Activated CD4-positive, alpha-beta T cell treated with anti-CD3 and anti-CD28 coated beads, Interleukin-2, amount 50 U/mL, for 48 hours (primary cell): ENCODE measurements at regions not wholly inside any gene's neighbourhood (a gene's known extent, or its start where the extent isn't known, plus 50 kb on each side); places are given as distances from the start of the nearest gene placed in this dataset.
"Not testable (repeated sequence)": the region's sequence is repeated elsewhere in the genome, so short reads cannot be mapped to it uniquely, and the experiment has no call there.

Source experiments
- DNase-seq, 2 experiments: peaks; one replicate each; pipeline ENCODE4 v3.0.0-alpha.2; 2020

DNA sequence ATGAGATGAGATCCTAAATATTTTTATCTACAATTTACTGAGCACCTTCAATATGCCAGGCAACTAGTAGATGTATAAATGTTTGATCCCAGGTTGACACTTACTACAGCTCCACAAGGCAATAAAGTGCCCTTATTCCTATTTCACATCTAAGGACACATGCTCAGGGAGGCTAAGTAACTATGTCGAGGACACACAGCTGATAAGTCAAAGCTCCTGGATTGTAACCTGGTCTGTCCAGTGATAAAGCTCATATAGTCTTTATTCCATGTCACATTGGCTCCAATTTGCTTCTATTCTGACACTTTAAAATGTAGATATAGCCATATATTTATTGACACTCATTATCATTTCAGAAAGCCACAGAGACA, 93.8 kb upstream of the BMAL1 start:
- no peak for DNase-seq

DNA sequence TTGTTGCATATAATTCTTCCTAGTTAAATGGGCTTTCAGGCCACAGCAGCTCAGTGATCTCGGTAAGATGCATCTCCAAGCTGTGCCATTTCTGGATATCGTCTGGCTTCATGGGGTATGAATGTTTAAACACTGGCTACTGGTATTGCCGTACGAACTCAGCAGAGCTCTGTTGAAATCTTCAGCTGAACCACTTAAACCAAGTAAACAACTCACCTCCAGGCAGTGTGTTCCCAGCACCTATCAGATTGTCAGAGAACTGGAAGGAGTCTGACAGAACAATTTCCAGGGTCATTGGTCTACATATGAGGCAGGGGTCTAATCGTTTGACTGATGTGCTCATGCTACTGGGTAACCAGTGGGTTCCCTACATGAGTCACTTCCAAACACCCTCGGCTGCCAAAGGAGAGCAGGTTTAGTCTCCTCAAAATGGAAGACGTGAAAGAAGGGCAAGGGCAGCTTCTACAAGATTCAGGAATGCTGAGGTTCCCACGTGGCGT, 93.2 kb upstream of the BMAL1 start:
- no peak for DNase-seq

DNA sequence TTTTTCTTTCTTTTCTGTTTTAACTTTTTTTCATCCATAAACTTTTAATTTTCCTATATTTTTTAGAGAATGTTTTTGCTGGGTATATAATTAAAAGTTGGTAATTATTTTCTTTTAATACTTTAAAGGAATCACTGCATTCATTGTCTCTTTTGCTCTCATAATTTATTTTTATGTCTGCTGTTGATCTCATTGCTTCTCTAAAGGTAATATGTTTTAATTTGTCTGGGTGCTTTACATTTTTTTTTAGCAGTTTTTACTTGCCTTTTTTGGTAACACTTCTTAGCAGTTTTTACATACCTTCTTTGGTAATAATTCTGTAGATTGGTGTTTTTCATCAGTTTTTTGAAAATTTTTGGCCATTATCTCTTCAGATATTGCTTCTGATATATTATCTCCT, 89.4 kb upstream of the BMAL1 start:
- no peak for DNase-seq

DNA sequence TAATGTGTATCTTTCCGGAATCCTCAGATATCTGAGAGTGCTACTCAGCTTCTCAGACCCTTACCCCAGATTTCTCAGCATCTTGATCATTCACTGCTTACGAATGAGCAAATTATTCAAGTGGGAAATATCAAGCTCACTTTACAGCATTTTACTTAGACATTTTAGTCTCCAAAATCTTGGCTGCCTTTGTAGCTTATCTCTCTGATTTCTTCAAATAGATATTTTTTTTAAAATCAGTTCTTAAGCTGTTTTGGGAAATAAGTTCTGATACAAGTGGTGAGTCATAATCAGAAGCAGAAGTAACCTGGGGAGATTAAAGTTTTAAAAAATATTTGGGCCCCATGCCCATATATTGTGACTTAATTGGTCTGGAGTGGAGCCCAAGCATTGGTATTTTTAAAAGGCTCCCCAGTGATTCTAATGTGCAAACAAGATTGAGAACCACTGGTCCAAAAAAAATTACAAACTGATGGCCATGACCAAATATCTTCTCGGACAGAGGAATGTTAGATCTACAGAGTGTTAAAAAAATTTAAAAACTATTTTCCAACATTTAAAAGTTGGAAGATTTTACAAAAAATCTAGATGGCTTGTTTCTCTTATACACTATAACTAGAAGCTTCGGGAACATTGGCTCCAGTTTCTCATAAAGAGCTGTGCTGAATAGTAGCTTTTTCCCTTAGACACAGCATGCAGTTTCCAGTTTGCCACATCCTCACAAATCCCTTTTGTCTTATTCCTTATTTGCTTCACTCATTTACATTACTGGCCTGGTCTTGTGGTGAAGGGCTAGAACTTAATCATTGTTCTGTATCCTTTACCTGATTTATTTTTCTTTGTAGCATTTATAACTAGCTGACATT, 87.8 kb upstream of the BMAL1 start:
- no peak for DNase-seq

GRCh38 chr11:13193613-13194012, 84.0 kb upstream of the BMAL1 start:
- no peak for DNase-seq

DNA sequence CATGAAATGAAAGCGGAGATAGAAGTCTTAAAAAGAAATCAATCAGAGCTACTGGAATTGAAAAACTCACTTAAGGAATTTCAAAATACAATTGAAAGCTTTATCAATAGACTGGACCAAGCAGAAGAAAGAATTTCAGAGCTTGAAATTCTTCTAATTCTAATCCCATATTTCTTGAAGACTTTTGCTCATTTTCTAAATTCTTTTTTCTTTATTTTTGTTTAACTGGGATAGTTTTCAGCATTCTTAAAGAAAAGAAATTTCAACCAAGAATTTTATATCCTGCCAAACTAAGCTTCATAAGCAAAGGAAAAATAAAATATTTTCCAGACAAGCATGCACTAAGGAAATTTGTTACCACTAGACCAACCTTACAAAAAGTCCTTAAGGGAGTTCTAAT, 80.2 kb upstream of the BMAL1 start:
- not testable (repeated sequence) for DNase-seq

DNA sequence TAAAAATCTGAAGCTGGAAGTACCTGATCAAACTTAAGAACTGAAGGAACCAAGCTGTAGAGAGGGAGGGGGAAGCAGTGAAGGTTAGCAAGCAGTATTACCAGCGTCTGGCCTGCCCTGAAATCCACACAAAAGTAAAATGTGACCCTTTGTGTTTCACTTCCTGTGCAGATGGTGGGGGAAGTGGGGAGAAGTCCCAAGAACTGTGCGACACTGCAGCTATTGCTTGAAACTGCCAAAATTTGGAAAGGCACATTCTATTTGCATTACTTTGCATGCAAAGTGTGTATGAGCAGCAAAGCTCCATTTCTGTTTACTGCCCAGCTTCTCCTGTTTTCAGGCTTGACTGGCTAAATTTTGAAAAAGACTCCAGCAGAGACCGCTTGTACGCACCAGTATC, 72.1 kb upstream of the BMAL1 start:
- no peak for DNase-seq

- no peak for DNase-seq
These were observed 71.4 kb upstream of the BMAL1 start for GRCh38 chr11:13206086-13206640.

DNA sequence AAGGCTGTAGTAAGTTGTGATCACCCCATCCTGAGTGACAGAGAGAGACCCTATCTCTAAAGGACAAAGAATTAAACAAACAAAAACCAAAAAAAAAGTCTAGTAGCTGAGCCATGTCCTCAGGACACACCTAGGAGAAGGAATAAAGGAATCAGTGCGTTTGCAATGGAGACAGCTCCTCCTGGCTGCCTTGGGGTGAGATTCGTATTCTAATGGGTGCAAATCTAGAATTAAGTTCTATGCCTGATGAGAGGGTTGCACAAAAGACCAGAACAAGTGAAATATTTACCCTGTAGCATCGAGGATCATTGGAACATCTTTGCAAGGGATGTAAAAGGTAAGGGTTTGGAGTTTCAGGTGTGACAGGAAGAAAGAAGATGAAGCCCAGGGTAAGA, 70.3 kb upstream of the BMAL1 start:
- DNase-seq = no peak

- peak in 1 of 2 experiments; percentile 22 for DNase-seq
These were observed 69.7 kb upstream of the BMAL1 start for GRCh38 chr11:13207665-13208594.

GRCh38 chr11:13208921-13209320, 68.7 kb upstream of the BMAL1 start:
- no peak for DNase-seq

GRCh38 chr11:13209379-13209778, 68.2 kb upstream of the BMAL1 start:
- DNase-seq = no peak

DNA sequence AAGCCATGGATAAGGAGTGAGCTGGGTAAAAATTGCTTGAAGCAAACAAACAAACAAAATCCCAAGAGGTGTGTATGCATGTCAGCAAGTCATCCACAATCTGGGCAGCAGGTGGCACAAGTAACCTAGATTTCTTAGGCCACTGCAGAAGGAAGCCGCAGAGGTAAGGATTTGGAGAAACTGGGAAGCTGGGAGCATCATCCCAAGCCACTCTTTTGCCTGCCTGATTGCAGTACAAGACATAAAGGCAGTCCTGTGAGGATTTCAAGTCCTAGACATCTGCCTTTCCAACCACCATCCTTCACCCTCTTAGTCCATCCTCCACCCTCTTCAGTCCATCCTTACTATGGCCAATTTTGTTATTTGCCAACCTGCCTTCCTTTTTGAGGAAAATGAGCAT, 67.2 kb upstream of the BMAL1 start:
- DNase-seq = peak in 1 of 2 experiments; percentile 37

DNA sequence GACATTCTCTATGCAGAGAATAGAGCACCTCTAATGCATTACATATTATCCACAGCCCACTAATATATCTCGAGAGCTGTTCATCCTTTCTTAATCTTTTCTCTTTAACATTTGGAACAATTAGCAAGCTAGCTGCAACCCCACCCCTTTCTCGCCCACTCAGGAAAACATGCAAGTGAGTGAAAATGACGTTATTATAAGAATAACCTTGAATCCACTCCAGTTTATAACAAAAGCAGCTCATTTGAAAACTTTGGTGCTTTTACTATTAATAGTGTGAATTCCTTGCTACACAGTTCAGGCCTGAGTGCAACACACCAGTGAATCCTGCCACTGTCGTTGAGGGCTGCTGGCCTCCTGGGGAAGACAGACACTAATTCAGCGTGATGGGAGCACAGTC, 63.3 kb upstream of the BMAL1 start:
- no peak for DNase-seq

DNA sequence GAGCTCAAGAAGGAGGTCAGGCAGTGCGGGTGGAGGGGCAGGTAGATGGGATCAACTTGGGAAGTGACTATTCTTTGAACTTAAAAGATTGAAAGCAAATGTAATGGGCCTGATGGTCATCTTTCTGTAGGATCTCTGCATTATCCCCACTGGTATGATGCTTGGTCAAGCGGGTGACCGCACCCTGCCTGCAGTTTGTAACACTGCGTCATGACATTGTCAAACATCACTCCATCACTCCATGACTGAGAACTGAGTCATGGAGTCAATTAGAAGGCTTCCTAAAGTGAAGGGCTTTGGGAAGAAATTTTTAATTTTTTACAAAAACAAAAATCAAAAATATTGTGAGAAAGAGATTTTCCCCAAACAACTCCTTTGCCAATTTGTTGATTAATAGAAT, 62.4 kb upstream of the BMAL1 start:
- no peak for DNase-seq

DNA sequence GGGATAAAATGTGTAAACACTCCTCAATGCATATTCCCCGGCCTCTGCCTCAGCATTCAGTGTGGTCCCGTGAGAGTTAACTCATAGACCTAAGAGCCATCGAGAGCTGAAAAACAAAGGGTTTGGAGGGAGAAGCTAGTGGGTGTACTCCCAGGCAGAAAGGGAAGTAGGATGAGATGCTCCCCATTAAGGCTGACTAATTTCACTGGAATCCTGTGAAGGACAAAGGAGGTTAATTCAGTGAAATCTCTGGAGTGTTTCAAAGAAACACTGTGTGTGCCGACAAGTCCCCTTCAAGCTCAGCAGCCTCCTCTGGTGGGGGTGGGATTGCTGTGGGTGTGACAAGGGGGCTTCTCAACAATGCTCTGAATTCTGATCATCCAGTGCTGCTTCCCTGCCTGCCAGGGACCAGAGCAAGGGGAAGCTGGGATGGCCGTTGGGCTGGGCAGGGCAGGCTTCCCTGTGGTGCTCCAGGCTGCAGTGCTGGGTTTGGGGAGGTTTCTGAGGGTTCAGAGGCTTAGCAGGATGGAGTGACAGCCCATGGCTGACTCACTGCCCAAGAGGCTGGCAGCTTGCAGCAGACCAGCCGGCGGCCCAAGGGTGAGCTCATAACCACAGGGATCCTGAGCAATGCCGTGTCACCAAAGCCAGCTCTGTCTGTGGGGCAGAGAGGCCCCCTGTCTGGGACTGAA, 61.4 kb upstream of the BMAL1 start:
- peak; percentile 51 to 63 for DNase-seq

GRCh38 chr11:13216711-13217075, 60.9 kb upstream of the BMAL1 start:
- no peak for DNase-seq

- not testable (repeated sequence) for DNase-seq
These were observed 58.9 kb upstream of the BMAL1 start for GRCh38 chr11:13218685-13219084.

DNA sequence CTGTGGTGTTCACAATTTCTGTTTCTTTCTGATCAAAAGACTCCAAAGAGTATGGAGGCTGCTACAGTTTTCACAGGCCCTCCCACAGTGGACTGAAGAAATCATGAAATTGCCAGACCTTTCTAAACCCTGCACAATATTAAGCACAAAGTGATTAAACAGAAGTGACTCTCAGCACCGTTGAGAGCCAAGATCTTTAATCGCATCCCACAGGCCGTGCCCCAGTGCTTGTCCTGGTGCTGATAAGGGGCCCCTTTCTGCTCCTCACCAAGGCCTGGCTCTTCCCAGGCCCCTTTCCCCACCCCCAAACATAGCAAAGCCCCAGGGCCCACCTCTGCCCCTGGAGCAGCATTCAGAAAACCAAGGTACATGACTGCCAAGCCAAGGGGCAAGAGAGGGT, 57.4 kb upstream of the BMAL1 start:
- no peak for DNase-seq

DNA sequence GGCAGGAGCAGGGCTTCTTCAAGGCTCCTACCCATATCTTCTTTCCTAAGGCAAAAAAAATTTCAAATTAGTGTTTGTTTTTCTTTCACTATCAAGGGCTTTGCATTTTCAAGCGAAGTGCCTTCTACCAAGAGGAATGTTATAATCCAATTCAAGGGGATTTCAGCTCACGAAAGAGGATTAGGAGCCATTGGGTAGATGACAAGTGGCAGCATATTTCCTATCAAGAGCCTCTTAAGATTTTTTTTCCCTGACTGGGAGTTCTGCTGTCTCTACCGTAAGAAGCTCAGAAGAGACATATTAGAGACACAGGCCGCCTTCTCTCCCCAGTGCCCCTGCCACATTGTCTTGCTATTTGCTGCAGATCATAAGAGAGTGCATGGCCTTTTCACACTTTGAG, 55.9 kb upstream of the BMAL1 start:
- no peak for DNase-seq

GRCh38 chr11:13222285-13222684, 55.3 kb upstream of the BMAL1 start:
- no peak for DNase-seq

DNA sequence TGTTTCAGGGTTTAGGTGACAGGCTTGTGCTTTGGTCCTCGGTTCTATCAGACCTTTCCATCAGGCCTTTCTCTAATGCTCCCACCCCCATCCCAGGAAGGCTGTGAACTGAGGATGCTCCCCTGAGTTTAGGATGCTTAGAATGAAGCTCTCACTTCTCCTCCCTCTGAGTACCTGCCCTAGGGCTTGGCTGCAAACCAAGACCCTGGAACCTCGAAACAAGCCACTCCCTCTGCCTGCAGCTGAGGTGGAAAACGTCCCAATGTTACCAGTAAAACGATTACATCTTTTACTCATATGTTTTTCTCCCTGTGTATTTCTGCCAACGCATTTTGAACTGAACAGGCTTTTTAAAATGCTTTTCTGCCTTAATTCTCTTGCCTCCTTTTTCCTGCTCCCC, 54.5 kb upstream of the BMAL1 start:
- DNase-seq = no peak

GRCh38 chr11:13224324-13224723, 53.3 kb upstream of the BMAL1 start:
- no peak for DNase-seq
